Panc1 (cell line): ENCODE measurements at regions not wholly inside any gene's neighbourhood (a gene's known extent, or its start where the extent isn't known, plus 50 kb on each side); places are given as distances from the start of the nearest gene placed in this dataset.

Source experiments
- ATAC-seq: fragments of 200-7000 bp; cut with Tn5 transposase; 2 replicates; pipeline ENCODE4 v1.9.1; 2020; ENCODE audit warnings: mild to moderate bottlenecking, moderate library complexity
- BruUV-seq: library from RNA; stranded (reverse); fragments of 400-500 nt; replicated peaks from 2 replicates; lab custom pipeline; 2021; lab: Mats Ljungman, UMichigan
- CTCF ChIA-PET: fragments of 300-600 bp; sonication (Branson Sonifier 250); formaldehyde crosslinking; loops from one replicate; lab custom pipeline; 2022; ENCODE audit warnings: antibody characterized with exemption; lab: Charles Lee
- POLR2A ChIA-PET: fragments of 300-600 bp; sonication (Branson Sonifier 250); formaldehyde crosslinking; loops from one replicate; lab custom pipeline; 2022; ENCODE audit warnings: antibody characterized with exemption; lab: Charles Lee
- DNase-seq: peaks from one replicate; pipeline ENCODE4 v3.0.0-alpha.2; 2010; ENCODE audit warnings: low read depth, low spot score
- H3K27ac ChIP-seq: 2 replicates; pipeline ENCODE4 v1.5.1; 2011; ENCODE audit warnings: mild to moderate bottlenecking, low read length, inconsistent platforms
- H3K27me3 ChIP-seq: fragments of 200-500 bp; sonication (Bioruptor generic); 2 replicates; pipeline ENCODE4 v1.6.0; 2014; ENCODE audit warnings: low read length, inconsistent platforms; ENCODE audit not compliant: control insufficient read depth, insufficient read depth
- H3K36me3 ChIP-seq: fragments of 200-500 bp; sonication (Bioruptor generic); 2 replicates; pipeline ENCODE4 v1.5.1; 2014; ENCODE audit warnings: inconsistent platforms, mild to moderate bottlenecking, low read length, moderate library complexity; ENCODE audit not compliant: control insufficient read depth, insufficient read depth
- H3K4me1 ChIP-seq: 2 replicates; pipeline ENCODE4 v1.5.1; 2011; ENCODE audit warnings: inconsistent platforms, mild to moderate bottlenecking, low read length, moderate library complexity; ENCODE audit not compliant: control insufficient read depth, insufficient read depth
- H3K4me3 ChIP-seq, 2 experiments: 2 replicates each; pipeline ENCODE4 v1.5.1; 2011 to 2012; ENCODE audit warnings: low read depth in 2 of 2, low read length in 2 of 2, mild to moderate bottlenecking in 2 of 2, inconsistent platforms in 1 of 2, moderate library complexity in 1 of 2
- H3K9me3 ChIP-seq: fragments of 200-500 bp; sonication (Bioruptor generic); 2 replicates; pipeline ENCODE4 v1.5.1; 2014; ENCODE audit warnings: low read depth, mild to moderate bottlenecking, inconsistent platforms, low read length, moderate library complexity; ENCODE audit not compliant: control insufficient read depth, insufficient read depth
- POLR2AphosphoS5 ChIP-seq: IDR thresholded peaks from 2 replicates; pipeline ENCODE4 v1.6.1; 2012; ENCODE audit warnings: mild to moderate bottlenecking, low read depth, low read length, moderate library complexity
- SIN3A ChIP-seq: IDR thresholded peaks from 2 replicates; pipeline ENCODE4 v1.6.1; 2012; ENCODE audit warnings: low read depth, mild to moderate bottlenecking, low read length, moderate library complexity, borderline replicate concordance; ENCODE audit not compliant: insufficient read depth
- TCF7L2 ChIP-seq: IDR thresholded peaks from 2 replicates; pipeline ENCODE4 v1.6.1; 2011; ENCODE audit warnings: mild to moderate bottlenecking, low read depth, low read length, inconsistent platforms
- in situ Hi-C: cut with HindIII; loops from 2 replicates; pipeline ENCODE4 v1.10.0; 2016; ENCODE audit warnings: low sequenced_read_pairs, low pct_unique_long_range_greater_than_20kb
- intact Hi-C: fragments of 100-400 bp; cut with micrococcal nuclease; formaldehyde crosslinking; loops from one replicate; pipeline ENCODE4 v1.10.0; 2022; ENCODE audit not compliant: unreplicated experiment
- TF ChIP-seq, protein P1 (sequence below), 2 experiments: IDR thresholded peaks; 2 replicates each; pipeline ENCODE4 v1.6.1; 2011 to 2012; ENCODE audit warnings: low read depth in 2 of 2, control low read depth in 1 of 2, low read length in 1 of 2, mild to moderate bottlenecking in 1 of 2, moderate library complexity in 1 of 2; ENCODE audit not compliant: insufficient read depth in 1 of 2
- TF ChIP-seq, protein P2 (sequence below): fragments of 450-650 bp; IDR thresholded peaks from 2 replicates; pipeline ENCODE4 v1.5.1; 2017; ENCODE audit warnings: mild to moderate bottlenecking

- TF ChIP-seq, protein P1, sequence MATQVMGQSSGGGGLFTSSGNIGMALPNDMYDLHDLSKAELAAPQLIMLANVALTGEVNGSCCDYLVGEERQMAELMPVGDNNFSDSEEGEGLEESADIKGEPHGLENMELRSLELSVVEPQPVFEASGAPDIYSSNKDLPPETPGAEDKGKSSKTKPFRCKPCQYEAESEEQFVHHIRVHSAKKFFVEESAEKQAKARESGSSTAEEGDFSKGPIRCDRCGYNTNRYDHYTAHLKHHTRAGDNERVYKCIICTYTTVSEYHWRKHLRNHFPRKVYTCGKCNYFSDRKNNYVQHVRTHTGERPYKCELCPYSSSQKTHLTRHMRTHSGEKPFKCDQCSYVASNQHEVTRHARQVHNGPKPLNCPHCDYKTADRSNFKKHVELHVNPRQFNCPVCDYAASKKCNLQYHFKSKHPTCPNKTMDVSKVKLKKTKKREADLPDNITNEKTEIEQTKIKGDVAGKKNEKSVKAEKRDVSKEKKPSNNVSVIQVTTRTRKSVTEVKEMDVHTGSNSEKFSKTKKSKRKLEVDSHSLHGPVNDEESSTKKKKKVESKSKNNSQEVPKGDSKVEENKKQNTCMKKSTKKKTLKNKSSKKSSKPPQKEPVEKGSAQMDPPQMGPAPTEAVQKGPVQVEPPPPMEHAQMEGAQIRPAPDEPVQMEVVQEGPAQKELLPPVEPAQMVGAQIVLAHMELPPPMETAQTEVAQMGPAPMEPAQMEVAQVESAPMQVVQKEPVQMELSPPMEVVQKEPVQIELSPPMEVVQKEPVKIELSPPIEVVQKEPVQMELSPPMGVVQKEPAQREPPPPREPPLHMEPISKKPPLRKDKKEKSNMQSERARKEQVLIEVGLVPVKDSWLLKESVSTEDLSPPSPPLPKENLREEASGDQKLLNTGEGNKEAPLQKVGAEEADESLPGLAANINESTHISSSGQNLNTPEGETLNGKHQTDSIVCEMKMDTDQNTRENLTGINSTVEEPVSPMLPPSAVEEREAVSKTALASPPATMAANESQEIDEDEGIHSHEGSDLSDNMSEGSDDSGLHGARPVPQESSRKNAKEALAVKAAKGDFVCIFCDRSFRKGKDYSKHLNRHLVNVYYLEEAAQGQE (IDR thresholded peaks at IDR 0.05; ENCODE audit: insufficient read depth in 1 of 2, low read depth in 2 of 2, low read length in 1 of 2): no peak
- TF ChIP-seq POLR2AphosphoS5: no peak
- TF ChIP-seq SIN3A: no peak
- TF ChIP-seq, protein P2, sequence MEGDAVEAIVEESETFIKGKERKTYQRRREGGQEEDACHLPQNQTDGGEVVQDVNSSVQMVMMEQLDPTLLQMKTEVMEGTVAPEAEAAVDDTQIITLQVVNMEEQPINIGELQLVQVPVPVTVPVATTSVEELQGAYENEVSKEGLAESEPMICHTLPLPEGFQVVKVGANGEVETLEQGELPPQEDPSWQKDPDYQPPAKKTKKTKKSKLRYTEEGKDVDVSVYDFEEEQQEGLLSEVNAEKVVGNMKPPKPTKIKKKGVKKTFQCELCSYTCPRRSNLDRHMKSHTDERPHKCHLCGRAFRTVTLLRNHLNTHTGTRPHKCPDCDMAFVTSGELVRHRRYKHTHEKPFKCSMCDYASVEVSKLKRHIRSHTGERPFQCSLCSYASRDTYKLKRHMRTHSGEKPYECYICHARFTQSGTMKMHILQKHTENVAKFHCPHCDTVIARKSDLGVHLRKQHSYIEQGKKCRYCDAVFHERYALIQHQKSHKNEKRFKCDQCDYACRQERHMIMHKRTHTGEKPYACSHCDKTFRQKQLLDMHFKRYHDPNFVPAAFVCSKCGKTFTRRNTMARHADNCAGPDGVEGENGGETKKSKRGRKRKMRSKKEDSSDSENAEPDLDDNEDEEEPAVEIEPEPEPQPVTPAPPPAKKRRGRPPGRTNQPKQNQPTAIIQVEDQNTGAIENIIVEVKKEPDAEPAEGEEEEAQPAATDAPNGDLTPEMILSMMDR: no peak
- no peak for TF ChIP-seq TCF7L2
- intact Hi-C loops: no loop called here
- no peaks in the 10 kb centered on the region for H3K9me3 ChIP-seq
- ATAC-seq (no peak), DNase-seq (no peak)
- ChIA-PET POLR2A (no interaction called here), CTCF (no interaction called here)
- H3K27ac ChIP-seq: no peak overlapping the region
- no peaks in the 10 kb centered on the region for H3K4me1 ChIP-seq
- BruUV-seq: no TSS peak
- H3K4me3 ChIP-seq: no peak overlapping the region
- H3K36me3 ChIP-seq: no peaks in the 10 kb centered on the region
- in situ Hi-C loops: no loop called here
- H3K27me3 ChIP-seq: no peaks in the 10 kb centered on the region
Observed at GRCh38 chr5:131064669-131065371, 100.2 kb downstream of the HINT1 start.

DNA sequence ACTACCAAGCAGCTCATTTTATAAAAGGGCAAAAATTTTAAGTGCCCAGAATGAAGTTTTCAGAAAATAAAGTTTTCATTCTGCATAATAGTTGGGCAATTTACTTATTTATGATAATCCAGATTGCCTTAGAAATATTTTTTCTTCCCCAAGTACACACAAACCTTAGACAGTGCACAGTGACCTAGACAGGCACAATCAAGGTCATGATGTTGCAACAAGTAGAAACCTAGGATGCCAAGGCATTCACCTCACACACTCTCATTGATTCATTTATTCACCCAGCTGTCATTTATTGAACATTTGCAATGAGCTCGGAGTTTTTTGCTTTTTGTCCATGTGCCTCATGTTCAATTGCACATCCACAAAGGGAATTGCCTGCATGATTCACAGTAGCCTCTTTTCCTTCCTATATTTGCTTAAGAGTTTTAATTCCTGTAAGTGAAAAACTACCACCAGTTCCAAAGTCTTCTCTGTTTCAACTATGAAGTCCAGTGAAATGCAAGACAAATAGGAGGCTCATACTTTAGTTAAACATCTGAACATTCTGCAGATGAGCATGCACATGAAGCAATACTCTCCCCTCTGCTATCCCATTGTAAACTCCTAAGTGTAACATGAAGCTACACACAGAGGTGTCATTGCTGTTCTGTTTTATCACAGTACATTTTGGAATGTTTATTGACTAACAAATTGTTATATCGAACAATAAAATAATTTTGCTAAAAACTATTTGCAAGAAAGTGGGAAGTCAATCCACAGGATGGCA is 122.9 kb downstream of the HINT1 start:
- no peak for DNase-seq
- Histone ChIP-seq H3K36me3 (no peaks in the 10 kb centered on the region), H3K27ac (no peak overlapping the region), H3K4me3 (no peak overlapping the region), H3K27me3 (no peaks in the 10 kb centered on the region), H3K9me3 (no peaks in the 10 kb centered on the region), H3K4me1 (no peaks in the 10 kb centered on the region)
- in situ Hi-C loops (no loop called here), intact Hi-C loops (no loop called here)
- ChIA-PET CTCF (no interaction called here), POLR2A (no interaction called here)
- TF ChIP-seq POLR2AphosphoS5 (no peak), TCF7L2 (no peak), SIN3A (no peak)
- TF ChIP-seq, protein P2: no peak
- TF ChIP-seq, protein P1 (IDR thresholded peaks at IDR 0.05; ENCODE audit: insufficient read depth in 1 of 2, low read depth in 2 of 2, low read length in 1 of 2): no peak
- BruUV-seq: no TSS peak
- ATAC-seq: no peak
